ENCODE measurements at regions not wholly inside any gene's neighbourhood (a gene's known extent, or its start where the extent isn't known, plus 50 kb on each side); places are given as distances from the start of the nearest gene placed in this dataset.

GRCh38 chr21:28069450-28069923, 923.2 kb downstream of the LTN1 start:
- H3F3A ChIP-seq (replicated peaks; ENCODE audit: low read depth) = no peaks in the 10 kb centered on the region
- peak overlapping the region; percentile 41 for H3K27ac Mint-ChIP-seq
- peak overlapping the region; percentile 8 for H3K4me2 ChIP-seq
- ATAC-seq (peak; percentile 97), DNase-seq (ENCODE audit: low spot score) (peak; percentile 66)
- H3K36me3 ChIP-seq (ENCODE audit: insufficient read depth) = no peaks in the 10 kb centered on the region
- H4K20me1 ChIP-seq (replicated peaks; ENCODE audit: insufficient read depth) = no peaks in the 10 kb centered on the region
- no peaks in the 10 kb centered on the region for H3K27me3 ChIP-seq (ENCODE audit: insufficient read depth)
- no peaks in the 10 kb centered on the region for H3K27me3 Mint-ChIP-seq (ENCODE audit: insufficient read depth, low read depth, poor library complexity)
- TF ChIP-seq JUNB (IDR thresholded peaks at IDR 0.05; ENCODE audit: unreplicated experiment) = no peak
- no peak for TF ChIP-seq CTCF (conservative IDR thresholded peaks at IDR 0.05; ENCODE audit: low read depth in 2 of 2)
- no peak for TF ChIP-seq NANOG (IDR thresholded peaks at IDR 0.05; ENCODE audit: borderline replicate concordance)
- TF ChIP-seq ZNF331 (CRISPR knock-in tag; IDR thresholded peaks at IDR 0.05; ENCODE audit: low read depth) = no peak
- no peak for TF ChIP-seq EZH2 (IDR thresholded peaks at IDR 0.05; ENCODE audit: low read depth, unreplicated experiment)
- no peak for TF ChIP-seq POLR2AphosphoS5 (IDR thresholded peaks at IDR 0.05; ENCODE audit: low read depth)
- no peak for TF ChIP-seq ZNF114 (CRISPR knock-in tag; IDR thresholded peaks at IDR 0.05)
- no peak for TF ChIP-seq EZH2phosphoT487 (IDR thresholded peaks at IDR 0.05; ENCODE audit: unreplicated experiment)
- no peak for TF ChIP-seq CREB1 (CRISPR knock-in tag; IDR thresholded peaks at IDR 0.05; ENCODE audit: low read depth)
- no peak for TF ChIP-seq STAT1 (IDR thresholded peaks at IDR 0.05; ENCODE audit: unreplicated experiment)
- no peak for TF ChIP-seq ZNF462 (CRISPR knock-in tag; IDR thresholded peaks at IDR 0.05)
- TF ChIP-seq REST (IDR thresholded peaks at IDR 0.05; ENCODE audit: unreplicated experiment) = no peak
- TF ChIP-seq ETS1 (IDR thresholded peaks at IDR 0.05) = no peak
- no peak overlapping the region for H2AFZ ChIP-seq
- H3K9me2 ChIP-seq (ENCODE audit: insufficient read depth) = no peaks in the 10 kb centered on the region
- H3K79me2 ChIP-seq (replicated peaks; ENCODE audit: insufficient read depth) = no peaks in the 10 kb centered on the region
- 0 out of 2 replicates have a peak overlapping the region, but pooled peaks have one; percentile 5 for H3K4me3 ChIP-seq
- H3K4me3 Mint-ChIP-seq = peak overlapping the region; percentile 24; the same call in 1 of the 3 replicates
- H3K27ac ChIP-seq (ENCODE audit: low read depth) = peak overlapping the region; percentile 34; the same call in 1 of the 2 replicates
- H3K4me1 ChIP-seq (ENCODE audit: insufficient read depth) = peaks cover 7% of the 10 kb centered on the region
- H3K36me3 Mint-ChIP-seq (ENCODE audit: low read depth) = peaks cover 14% of the 10 kb centered on the region; the same call in 2 of the 3 replicates
- peaks cover 17% of the 10 kb centered on the region for H3K4me1 Mint-ChIP-seq
- peaks cover 15% of the 10 kb centered on the region; the same call in 2 of the 3 replicates for H3K9me3 Mint-ChIP-seq

Data from GM23338 (cell line).